ENCODE measurements at regions not wholly inside any gene's neighbourhood (a gene's known extent, or its start where the extent isn't known, plus 50 kb on each side); places are given as distances from the start of the nearest gene placed in this dataset.

- no peak overlapping the region for H3K4me2 ChIP-seq (ENCODE audit: insufficient read depth, low read length)
- intact Hi-C loops (cut with micrococcal nuclease) (no loop called here), in situ Hi-C loops (cut with MboI) (no loop called here)
- WGBS (ENCODE audit: insufficient coverage, low coverage, missing lambda C conversion rate) = 66% methylated on average over 4 of the region's 6 CpGs
- peaks cover 3% of the 10 kb centered on the region; the same call in 2 of the 3 replicates for H3K79me2 ChIP-seq (ENCODE audit: control insufficient read depth, insufficient read depth, low read length)
- H3K27ac ChIP-seq (ENCODE audit: extremely low read depth, low read depth, low read length) = no peak overlapping the region
- peaks cover 5% of the 10 kb centered on the region; the same call in 1 of the 3 replicates for H3K36me3 ChIP-seq (ENCODE audit: control insufficient read depth, insufficient read depth, low read length)
- no peaks in the 10 kb centered on the region for H3K4me1 ChIP-seq (replicated peaks in 1 of 2; ENCODE audit: control insufficient read depth in 2 of 2, insufficient read depth in 2 of 2, low read length in 2 of 2)
- FAIRE-seq (no peak), ATAC-seq (no peak), DNase-seq (ENCODE audit: extremely low read depth in 1 of 4, low spot score in 3 of 4) (no peak)
- no peak overlapping the region for H3K9ac ChIP-seq (ENCODE audit: insufficient read depth in 1 of 2, low read depth in 2 of 2, low read length in 2 of 2)
- BruUV-seq (replicated peaks) = no TSS peak
- ChIA-PET POLR2A (no interaction called here), CTCF (ENCODE audit: low intra/inter-chr PET ratio) (no interaction called here)
- H3K4me3 ChIP-seq = no peak overlapping the region
- H3K9me1 ChIP-seq (ENCODE audit: control insufficient read depth, insufficient read depth, low read length) = no peaks in the 10 kb centered on the region
- H3K27me3 ChIP-seq (ENCODE audit: control insufficient read depth in 2 of 2, insufficient read depth in 2 of 2, low read length in 2 of 2) = no peaks in the 10 kb centered on the region
- 0 out of 2 replicates have a peak, but pooled peaks cover 5% of the 10 kb centered on the region for H4K20me1 ChIP-seq (replicated peaks; ENCODE audit: control insufficient read depth, insufficient read depth, low read length)
- H2AFZ ChIP-seq (ENCODE audit: low read depth, low read length) = no peak overlapping the region
- H3K9me3 ChIP-seq (replicated peaks; ENCODE audit: control insufficient read depth, insufficient read depth, low read depth, low read length) = no peaks in the 10 kb centered on the region
- TF ChIP-seq ZNF778 (CRISPR knock-in tag; IDR thresholded peaks at IDR 0.05) (no peak), TEAD4 (IDR thresholded peaks at IDR 0.05; ENCODE audit: low read length) (no peak), TEAD4 (CRISPR knock-in tag; IDR thresholded peaks at IDR 0.05; ENCODE audit: borderline replicate concordance) (no peak), BCLAF1 (IDR thresholded peaks at IDR 0.05; ENCODE audit: borderline replicate concordance in 1 of 2, control insufficient read depth in 1 of 2, low read depth in 2 of 2, low read length in 1 of 2) (no peak), FOXA1 (IDR thresholded peaks at IDR 0.05; ENCODE audit: borderline replicate concordance) (no peak), ZNF449 (CRISPR knock-in tag; IDR thresholded peaks at IDR 0.05) (no peak), POLR2G (IDR thresholded peaks at IDR 0.05; ENCODE audit: low read depth, low read length) (no peak), MLLT1 (IDR thresholded peaks at IDR 0.05) (no peak), THAP7 (CRISPR knock-in tag; IDR thresholded peaks at IDR 0.05) (no peak), NONO (IDR thresholded peaks at IDR 0.05; ENCODE audit: low read depth in 2 of 2, low read length in 1 of 2) (no peak), ERF (CRISPR knock-in tag; IDR thresholded peaks at IDR 0.05) (no peak), RFX5 (IDR thresholded peaks at IDR 0.05; ENCODE audit: low read depth, low read length) (no peak), CTCFL (IDR thresholded peaks at IDR 0.05; ENCODE audit: borderline replicate concordance, insufficient read depth, low read depth, low read length, poor library complexity, severe bottlenecking) (no peak)
Observed at GRCh38 chrX:138865093-138865649, 153.7 kb upstream of the FGF13 start.
